Ishikawa (cell line): ENCODE measurements at regions not wholly inside any gene's neighbourhood (a gene's known extent, or its start where the extent isn't known, plus 50 kb on each side); places are given as distances from the start of the nearest gene placed in this dataset.
A peak's percentile ranks its signal among the peaks of the same experiment; 100 is the strongest.

ENCODE experiments used
- CEBPB ChIP-seq: IDR thresholded peaks from 2 replicates; pipeline ENCODE4 v1.6.1; 2012
- CREB1 ChIP-seq: IDR thresholded peaks from 2 replicates; pipeline ENCODE4 v1.6.1; 2012; ENCODE audit warnings: low read depth
- EGR1 ChIP-seq: IDR thresholded peaks from 2 replicates; pipeline ENCODE4 v1.6.1; 2012
- EP300 ChIP-seq: IDR thresholded peaks from 2 replicates; pipeline ENCODE4 v1.6.1; 2012; ENCODE audit warnings: borderline replicate concordance
- FOXM1 ChIP-seq: IDR thresholded peaks from 2 replicates; pipeline ENCODE4 v1.6.1; 2012; ENCODE audit warnings: low read depth, borderline replicate concordance
- NFIC ChIP-seq: IDR thresholded peaks from 2 replicates; pipeline ENCODE4 v1.6.1; 2012
- RAD21 ChIP-seq: IDR thresholded peaks from 2 replicates; pipeline ENCODE4 v1.6.1; 2012; ENCODE audit warnings: low read depth
- REST ChIP-seq: IDR thresholded peaks from 2 replicates; pipeline ENCODE4 v1.6.1; 2012; ENCODE audit warnings: low read depth, mild to moderate bottlenecking
- TAF1 ChIP-seq: IDR thresholded peaks from 2 replicates; pipeline ENCODE4 v1.6.1; 2012; ENCODE audit warnings: low read depth, mild to moderate bottlenecking
- TCF12 ChIP-seq: IDR thresholded peaks from 2 replicates; pipeline ENCODE4 v1.6.1; 2012; ENCODE audit warnings: low read depth
- TEAD4 ChIP-seq: IDR thresholded peaks from 2 replicates; pipeline ENCODE4 v1.6.1; 2012
- USF1 ChIP-seq: IDR thresholded peaks from 2 replicates; pipeline ENCODE4 v1.6.1; 2012
- YY1 ChIP-seq: IDR thresholded peaks from 2 replicates; pipeline ENCODE4 v1.6.1; 2012; ENCODE audit warnings: low read depth
- ZBTB7A ChIP-seq: IDR thresholded peaks from 2 replicates; pipeline ENCODE4 v1.6.1; 2012; ENCODE audit warnings: low read depth
- TF ChIP-seq, protein P1 (sequence below): IDR thresholded peaks from 2 replicates; pipeline ENCODE4 v1.6.1; 2012

- TF ChIP-seq RAD21, result peak; percentile 20
- TF ChIP-seq EP300, result peak; percentile 83
- TF ChIP-seq, protein P1, sequence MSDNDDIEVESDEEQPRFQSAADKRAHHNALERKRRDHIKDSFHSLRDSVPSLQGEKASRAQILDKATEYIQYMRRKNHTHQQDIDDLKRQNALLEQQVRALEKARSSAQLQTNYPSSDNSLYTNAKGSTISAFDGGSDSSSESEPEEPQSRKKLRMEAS, result peak; percentile 66
- TF ChIP-seq TCF12, result peak; percentile 76; the same call in 1 of the 2 replicates
- TF ChIP-seq NFIC, result peak; percentile 49; the same call in 1 of the 2 replicates
- no peak for TF ChIP-seq ZBTB7A
- TF ChIP-seq YY1, result no peak
- TF ChIP-seq USF1, result peak; percentile 75
- TF ChIP-seq REST, result no peak
- TF ChIP-seq CREB1, result no peak
- TF ChIP-seq TAF1, result no peak
- TF ChIP-seq TEAD4, result 0 out of 2 replicates have a peak, but pooled peaks have one; percentile 21
- TF ChIP-seq EGR1, result no peak
- peak; percentile 45; the same call in 1 of the 2 replicates for TF ChIP-seq FOXM1
- no peak; the same call in 1 of the 2 replicates for TF ChIP-seq CEBPB
Observed at GRCh38 chr6:1029141-1029540, 282.8 kb upstream of the FOXQ1 start.

DNA sequence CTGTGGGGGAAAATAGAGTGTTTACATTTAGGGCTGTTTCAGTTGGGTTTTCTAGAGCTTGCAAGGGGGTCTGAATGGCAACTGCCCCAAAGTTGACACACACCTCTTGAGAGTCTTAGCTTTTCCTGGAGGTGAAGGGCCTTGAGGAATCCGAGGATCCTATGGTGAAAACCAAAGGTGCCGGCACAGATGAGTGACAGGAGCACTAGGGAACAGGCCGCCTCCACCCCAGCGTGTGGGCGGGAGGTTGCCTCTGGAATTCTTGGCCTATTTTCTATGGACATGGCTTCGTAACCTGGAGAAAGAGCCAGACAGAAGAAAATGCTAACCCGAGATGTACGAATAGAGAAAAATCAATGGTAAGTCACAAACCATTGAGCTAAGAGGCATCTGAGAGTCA is 283.2 kb upstream of the FOXQ1 start:
- TF ChIP-seq ZBTB7A, result no peak
- peak; percentile 74 for TF ChIP-seq EGR1
- no peak for TF ChIP-seq USF1
- TF ChIP-seq TAF1, result no peak

DNA sequence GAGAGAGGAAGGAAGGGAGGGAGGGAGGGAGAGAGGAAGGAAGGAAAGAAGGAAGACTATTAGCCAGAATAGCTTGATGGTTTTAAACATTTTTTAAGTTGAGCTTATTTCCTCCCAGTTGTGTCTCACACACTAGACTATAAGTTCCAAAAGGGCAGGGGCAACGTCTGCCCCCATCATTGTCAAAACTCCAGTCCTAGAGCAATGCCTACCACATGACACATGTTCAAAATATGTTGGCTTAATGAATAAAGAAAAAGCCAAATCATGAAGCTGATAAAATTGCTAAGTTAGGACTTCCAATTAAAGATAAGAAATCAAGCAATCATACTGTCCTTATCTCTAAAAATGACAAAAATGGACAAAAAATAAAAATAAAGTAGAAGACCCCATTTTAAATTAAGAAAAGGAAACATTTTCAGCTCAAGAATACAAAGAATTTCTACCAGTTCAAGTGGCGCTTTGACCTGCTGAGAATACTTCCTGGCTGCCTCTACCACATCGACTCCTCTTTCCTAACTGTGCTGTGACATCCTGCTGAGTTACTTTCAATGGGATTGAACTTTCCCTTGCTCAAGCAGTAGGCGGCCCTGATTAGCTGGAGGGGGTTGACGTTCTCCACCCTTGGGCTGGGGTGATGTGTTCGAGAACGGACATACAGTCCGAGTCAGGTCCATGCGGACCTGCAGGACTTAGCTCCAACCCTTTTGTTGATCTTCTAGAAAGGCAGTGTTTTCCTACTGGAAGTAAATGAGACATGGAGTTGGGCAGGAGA is 283.9 kb upstream of the FOXQ1 start:
- peak; percentile 56 for TF ChIP-seq TEAD4
- no peak for TF ChIP-seq ZBTB7A
- TF ChIP-seq NFIC, result no peak; the same call in 1 of the 2 replicates
- no peak for TF ChIP-seq USF1
- no peak for TF ChIP-seq CREB1
- TF ChIP-seq, protein P1, result 0 out of 2 replicates have a peak, but pooled peaks have one; percentile 22
- peak; percentile 49; the same call in 1 of the 2 replicates for TF ChIP-seq TCF12
- 0 out of 2 replicates have a peak, but pooled peaks have one; percentile 4 for TF ChIP-seq RAD21
- no peak for TF ChIP-seq TAF1
- TF ChIP-seq CEBPB, result peak; percentile 54; the same call in 1 of the 2 replicates
- no peak for TF ChIP-seq REST
- TF ChIP-seq YY1, result no peak
- TF ChIP-seq FOXM1, result no peak
- TF ChIP-seq EGR1, result no peak
- TF ChIP-seq EP300, result peak; percentile 62

DNA sequence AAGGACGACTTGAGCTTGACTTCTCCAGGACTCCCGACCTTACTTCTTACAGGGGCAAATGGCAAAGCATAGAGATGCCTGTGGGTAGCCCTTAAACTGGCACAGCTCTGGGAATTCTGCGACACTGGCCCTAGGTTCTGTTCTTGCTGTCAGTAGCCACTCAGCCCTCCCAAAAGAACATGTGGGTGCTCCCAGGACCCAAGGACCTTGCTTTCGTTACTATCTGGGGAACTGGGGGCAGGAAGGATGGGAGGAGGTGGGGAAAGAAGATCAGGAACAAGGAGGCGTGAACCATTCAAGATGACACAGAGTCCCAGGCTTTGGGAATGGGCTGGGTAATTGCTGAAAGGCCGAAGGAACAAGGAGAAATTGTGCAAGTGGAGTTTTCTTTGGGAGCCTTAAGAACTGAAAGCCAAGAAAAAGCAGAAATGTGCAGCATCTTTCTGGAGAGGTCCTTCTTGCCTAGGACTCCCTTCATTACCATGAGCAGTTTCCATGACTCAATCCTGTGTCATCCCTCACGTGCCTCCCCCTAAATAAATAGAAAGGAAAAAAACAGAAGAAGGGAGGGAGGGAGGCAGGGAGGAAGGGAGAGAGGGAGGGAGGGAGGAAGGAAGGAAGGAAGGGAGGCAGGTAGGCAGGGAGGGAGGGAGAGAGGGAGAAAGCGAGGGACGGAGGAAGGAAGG is 284.6 kb upstream of the FOXQ1 start:
- TF ChIP-seq USF1 (peak; percentile 76), TEAD4 (no peak)
- TF ChIP-seq, protein P1, result 0 out of 2 replicates have a peak, but pooled peaks have one; percentile 11

DNA sequence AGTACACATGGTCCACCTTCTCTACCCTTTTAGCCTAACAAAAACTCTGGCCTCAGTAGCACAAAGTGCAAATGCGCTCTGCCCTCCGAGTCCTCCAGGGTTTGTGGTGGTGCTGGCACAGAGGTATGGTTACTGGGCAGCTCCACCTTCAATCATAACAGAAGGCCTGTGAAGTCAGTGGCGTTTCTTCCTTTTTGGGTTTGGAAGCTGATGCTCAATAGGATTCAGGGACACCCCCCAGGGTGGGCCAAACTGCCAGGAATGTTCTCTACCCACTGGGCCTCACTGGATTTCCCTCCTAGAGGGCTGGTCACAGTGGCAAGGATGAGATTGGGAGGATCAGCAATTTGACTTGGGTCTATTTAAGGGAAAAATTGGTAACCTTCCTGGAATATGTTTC is 286.1 kb upstream of the FOXQ1 start:
- no peak for TF ChIP-seq CREB1
- TF ChIP-seq EP300, result no peak
- no peak for TF ChIP-seq NFIC
- TF ChIP-seq, protein P1, result no peak
- TF ChIP-seq ZBTB7A, result no peak
- no peak for TF ChIP-seq RAD21
- TF ChIP-seq YY1, result no peak
- TF ChIP-seq REST, result no peak
- no peak for TF ChIP-seq TCF12
- TF ChIP-seq CEBPB, result no peak
